Caco-2 (cell line): ENCODE measurements at regions not wholly inside any gene's neighbourhood (a gene's known extent, or its start where the extent isn't known, plus 50 kb on each side); places are given as distances from the start of the nearest gene placed in this dataset.

Experiments
- BruUV-seq: library from RNA; stranded (reverse); fragments of 400-500 nt; replicated peaks from 2 replicates; lab custom pipeline; 2021; lab: Mats Ljungman, UMichigan
- CTCF ChIA-PET: fragments of 300-600 bp; sonication (Branson Sonifier 250); formaldehyde crosslinking; loops from one replicate; lab custom pipeline; 2022; ENCODE audit warnings: antibody characterized with exemption; lab: Charles Lee
- POLR2A ChIA-PET: fragments of 300-600 bp; sonication (Branson Sonifier 250); formaldehyde crosslinking; loops from one replicate; lab custom pipeline; 2022; ENCODE audit warnings: antibody characterized with exemption; lab: Charles Lee
- DNase-seq, 2 experiments: peaks; one replicate each; pipeline versions ENCODE4 v3.0.0 to v3.0.0-alpha.2; 2020 to 2022
- H3K27me3 ChIP-seq: replicated peaks from 2 replicates; pipeline ENCODE4 v1.6.0; 2011; ENCODE audit warnings: low read length; ENCODE audit not compliant: control insufficient read depth, insufficient read depth
- H3K36me3 ChIP-seq: 2 replicates; pipeline ENCODE4 v1.5.1; 2011; ENCODE audit warnings: low read length; ENCODE audit not compliant: control insufficient read depth, insufficient read depth
- H3K4me1 ChIP-seq: fragments of 250-450 bp; sonication (Bioruptor Pico); 2 replicates; pipeline ENCODE4 v1.5.1; 2020; ENCODE audit warnings: mild to moderate bottlenecking
- H3K4me3 ChIP-seq: 2 replicates; pipeline ENCODE4 v1.5.1; 2011; ENCODE audit warnings: low read depth, mild to moderate bottlenecking, control low read depth, low read length
- H3K9me3 ChIP-seq: fragments of 250-450 bp; sonication (Bioruptor Pico); 2 replicates; pipeline ENCODE4 v1.5.1; 2020; ENCODE audit warnings: mild to moderate bottlenecking, moderate library complexity
- H3K27ac Mint-ChIP-seq: one replicate; pipeline ENCODE4 v1.8.0; 2022; ENCODE audit warnings: mixed read lengths; ENCODE audit not compliant: unreplicated experiment
- H3K27me3 Mint-ChIP-seq: one replicate; pipeline ENCODE4 v1.8.0; 2022; ENCODE audit warnings: mixed read lengths; ENCODE audit not compliant: insufficient read depth, unreplicated experiment
- H3K36me3 Mint-ChIP-seq: one replicate; pipeline ENCODE4 v1.8.0; 2022; ENCODE audit warnings: mild to moderate bottlenecking, mixed read lengths; ENCODE audit not compliant: insufficient read depth, unreplicated experiment
- H3K4me1 Mint-ChIP-seq: one replicate; pipeline ENCODE4 v1.8.0; 2022; ENCODE audit warnings: low read depth, mixed read lengths; ENCODE audit not compliant: unreplicated experiment
- H3K4me3 Mint-ChIP-seq: one replicate; pipeline ENCODE4 v1.8.0; 2022; ENCODE audit warnings: mild to moderate bottlenecking, moderate library complexity, mixed read lengths; ENCODE audit not compliant: unreplicated experiment
- H3K9me3 Mint-ChIP-seq: one replicate; pipeline ENCODE4 v1.8.0; 2022; ENCODE audit warnings: mixed read lengths; ENCODE audit not compliant: unreplicated experiment
- CTCF ChIP-seq, 2 experiments: fragments of 200-600 bp in 1 of 2; IDR thresholded peaks; 1 replicate in 1 of 2; 2 replicates in 1 of 2; pipeline versions ENCODE4 v1.5.1 to v1.8.0; 2011 to 2022; ENCODE audit warnings: antibody characterized with exemption in 1 of 2, control low read depth in 1 of 2, inconsistent platforms in 1 of 2, low read depth in 1 of 2, low read length in 1 of 2, mild to moderate bottlenecking in 1 of 2, moderate library complexity in 1 of 2; ENCODE audit not compliant: insufficient read depth in 1 of 2, severe bottlenecking in 1 of 2, unreplicated experiment in 1 of 2
- intact Hi-C: fragments of 100-400 bp; cut with micrococcal nuclease; formaldehyde crosslinking; loops from one replicate; pipeline ENCODE4 v1.10.0; 2022; ENCODE audit not compliant: unreplicated experiment

DNA sequence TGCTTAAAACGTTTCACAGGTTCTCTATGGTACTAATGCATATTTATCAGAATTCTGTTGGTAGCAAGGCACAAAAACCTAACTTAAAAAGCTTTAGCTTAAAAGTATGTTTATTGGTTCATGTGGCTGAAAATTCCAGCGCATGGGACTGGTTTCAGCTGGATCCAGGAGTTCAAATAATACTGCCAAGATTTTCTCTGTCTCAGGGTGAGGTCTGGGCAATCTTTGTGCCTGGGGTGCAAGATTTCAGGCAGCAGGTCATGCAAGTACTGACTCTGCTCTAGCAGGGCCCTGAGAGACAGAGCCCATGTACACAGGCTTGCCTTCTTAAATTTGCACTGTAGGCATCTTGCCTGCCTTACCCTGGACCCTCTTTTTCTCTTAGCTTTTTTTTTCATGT is 134.2 kb upstream of the GAS1 start:
- Histone ChIP-seq H3K4me3 (no peak overlapping the region), H3K36me3 (no peaks in the 10 kb centered on the region), H3K9me3 (no peaks in the 10 kb centered on the region), H3K27me3 (no peaks in the 10 kb centered on the region), H3K4me1 (no peaks in the 10 kb centered on the region)
- no TSS peak for BruUV-seq
- POLR2A ChIA-PET, result no interaction called here
- no peak for DNase-seq
- TF ChIP-seq CTCF (IDR thresholded peaks at IDR 0.05; ENCODE audit: insufficient read depth in 1 of 2, low read depth in 1 of 2, low read length in 1 of 2, severe bottlenecking in 1 of 2, unreplicated experiment in 1 of 2), result no peak
- peaks cover 3% of the 10 kb centered on the region for H3K27me3 Mint-ChIP-seq
- H3K4me3 Mint-ChIP-seq, result no peak overlapping the region
- H3K27ac Mint-ChIP-seq, result no peak overlapping the region
- no peaks in the 10 kb centered on the region for H3K4me1 Mint-ChIP-seq
- CTCF ChIA-PET, result no interaction called here
- no peaks in the 10 kb centered on the region for H3K36me3 Mint-ChIP-seq
- intact Hi-C loops, result no loop called here
- H3K9me3 Mint-ChIP-seq, result no peaks in the 10 kb centered on the region

DNA sequence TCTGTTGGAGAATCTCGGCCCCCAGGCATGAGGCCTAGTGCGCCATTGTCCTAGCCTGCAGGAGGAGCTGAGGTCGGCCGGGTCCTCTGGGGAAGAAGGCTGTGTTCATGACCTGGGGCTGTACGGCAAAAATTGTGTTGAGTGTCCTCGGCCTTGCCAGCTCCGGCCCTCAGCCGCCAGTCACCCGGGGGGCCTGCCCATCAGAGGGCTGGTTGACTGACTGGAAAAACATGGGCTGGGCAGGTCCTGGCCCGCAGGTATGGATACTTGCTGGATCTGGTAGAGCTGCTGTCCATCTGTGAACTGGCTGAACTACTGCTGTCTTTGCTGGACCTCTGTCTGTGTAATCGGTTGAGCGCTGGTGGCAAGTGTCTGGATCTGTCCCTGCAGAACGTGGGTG is 136.7 kb upstream of the GAS1 start:
- peaks cover 6% of the 10 kb centered on the region for H3K27me3 Mint-ChIP-seq
- H3K9me3 Mint-ChIP-seq, result no peaks in the 10 kb centered on the region
- peak in 1 of 2 experiments; percentile 37 for DNase-seq
- TF ChIP-seq CTCF (IDR thresholded peaks at IDR 0.05; ENCODE audit: insufficient read depth in 1 of 2, low read depth in 1 of 2, low read length in 1 of 2, severe bottlenecking in 1 of 2, unreplicated experiment in 1 of 2), result no peak
- Histone ChIP-seq H3K9me3 (no peaks in the 10 kb centered on the region), H3K4me3 (no peak overlapping the region), H3K36me3 (no peaks in the 10 kb centered on the region), H3K27me3 (no peaks in the 10 kb centered on the region), H3K4me1 (no peaks in the 10 kb centered on the region)
- no TSS peak for BruUV-seq
- H3K36me3 Mint-ChIP-seq, result no peaks in the 10 kb centered on the region
- H3K4me1 Mint-ChIP-seq, result no peaks in the 10 kb centered on the region
- POLR2A ChIA-PET, result no interaction called here
- intact Hi-C loops, result no loop called here
- no peak overlapping the region for H3K27ac Mint-ChIP-seq
- no peak overlapping the region for H3K4me3 Mint-ChIP-seq
- CTCF ChIA-PET, result no interaction called here

DNA sequence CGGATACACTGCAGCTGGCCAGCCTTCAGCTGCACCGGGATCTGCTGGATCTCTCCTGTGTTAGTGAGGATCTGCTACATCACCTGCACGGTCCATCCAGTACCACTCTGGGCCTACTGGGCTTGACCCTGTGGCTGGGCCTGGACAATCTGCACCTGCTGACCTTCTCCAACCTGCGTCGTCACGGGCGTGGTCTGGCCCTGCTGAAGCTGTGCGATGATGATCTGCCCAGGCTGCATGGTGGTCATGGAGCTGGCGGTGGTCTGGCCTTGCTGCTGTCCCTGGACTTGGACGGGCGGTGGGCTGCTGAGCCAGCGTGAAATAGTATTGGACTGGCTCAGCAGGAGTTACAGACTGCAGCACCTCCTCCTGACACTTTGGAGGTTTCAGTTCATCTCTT is 137.1 kb upstream of the GAS1 start:
- CTCF ChIA-PET, result no interaction called here
- no peaks in the 10 kb centered on the region for H3K27me3 ChIP-seq
- Mint-ChIP-seq H3K4me3 (no peak overlapping the region), H3K27ac (no peak overlapping the region), H3K9me3 (no peaks in the 10 kb centered on the region), H3K36me3 (no peaks in the 10 kb centered on the region), H3K4me1 (no peaks in the 10 kb centered on the region), H3K27me3 (peaks cover 6% of the 10 kb centered on the region)
- H3K4me3 ChIP-seq, result no peak overlapping the region
- H3K4me1 ChIP-seq, result no peaks in the 10 kb centered on the region
- DNase-seq, result no peak
- no TSS peak for BruUV-seq
- intact Hi-C loops, result no loop called here
- H3K36me3 ChIP-seq, result no peaks in the 10 kb centered on the region
- H3K9me3 ChIP-seq, result no peaks in the 10 kb centered on the region
- TF ChIP-seq CTCF (IDR thresholded peaks at IDR 0.05; ENCODE audit: insufficient read depth in 1 of 2, low read depth in 1 of 2, low read length in 1 of 2, severe bottlenecking in 1 of 2, unreplicated experiment in 1 of 2), result no peak
- POLR2A ChIA-PET, result no interaction called here
